HG03575 (cell line): ENCODE measurements at regions not wholly inside any gene's neighbourhood (a gene's known extent, or its start where the extent isn't known, plus 50 kb on each side); places are given as distances from the start of the nearest gene placed in this dataset.
"Not testable (repeated sequence)": the region's sequence is repeated elsewhere in the genome, so short reads cannot be mapped to it uniquely, and the experiment has no call there.

Experiments used
- ATAC-seq: cut with Tn5 transposase; IDR thresholded peaks from one replicate; pipeline ENCODE4 v1.9.1; 2021; ENCODE audit not compliant: unreplicated experiment, insufficient number of reproducible peaks, low FRiP score; ENCODE audit errors: extremely low read depth

DNA sequence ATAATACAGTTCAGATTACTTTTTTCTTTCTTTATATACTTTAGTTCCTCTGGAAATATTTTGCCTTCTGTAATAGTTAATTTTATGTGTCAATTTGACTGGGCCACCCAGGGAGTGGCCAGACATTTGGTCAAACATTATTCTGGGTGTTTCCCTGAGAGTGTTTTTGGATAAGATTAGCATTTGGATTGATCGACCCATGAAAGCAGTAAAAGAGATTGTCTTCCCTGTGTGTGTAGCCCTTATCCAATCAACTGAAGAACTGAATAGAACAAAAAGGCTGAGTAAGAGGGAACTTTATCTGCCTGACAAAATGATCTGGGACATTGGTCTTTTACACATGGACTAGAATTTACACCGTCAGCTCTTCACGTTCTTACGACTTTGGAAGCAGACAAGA lies 1190.1 kb upstream of the FAM98A start:
- no peak for ATAC-seq

DNA sequence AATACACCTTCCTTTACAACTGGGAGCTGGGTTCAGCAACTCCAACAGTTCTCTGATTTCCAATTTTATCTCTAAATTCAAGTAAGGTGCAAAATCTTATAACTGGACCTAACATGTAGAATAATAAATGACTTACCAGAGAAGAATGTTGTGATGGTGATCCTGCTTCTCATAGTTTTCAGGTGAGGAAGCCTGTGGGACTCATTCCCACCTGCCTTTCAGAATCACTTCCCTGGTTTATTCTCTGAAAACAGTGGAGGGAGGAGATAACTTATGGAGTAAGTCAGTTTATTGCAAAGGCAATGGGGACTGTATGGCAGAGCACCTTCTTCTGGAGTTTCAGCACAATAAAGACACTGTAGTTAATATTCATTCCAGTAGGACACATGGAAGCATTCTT lies 1188.2 kb upstream of the FAM98A start:
- ATAC-seq, result no peak

DNA sequence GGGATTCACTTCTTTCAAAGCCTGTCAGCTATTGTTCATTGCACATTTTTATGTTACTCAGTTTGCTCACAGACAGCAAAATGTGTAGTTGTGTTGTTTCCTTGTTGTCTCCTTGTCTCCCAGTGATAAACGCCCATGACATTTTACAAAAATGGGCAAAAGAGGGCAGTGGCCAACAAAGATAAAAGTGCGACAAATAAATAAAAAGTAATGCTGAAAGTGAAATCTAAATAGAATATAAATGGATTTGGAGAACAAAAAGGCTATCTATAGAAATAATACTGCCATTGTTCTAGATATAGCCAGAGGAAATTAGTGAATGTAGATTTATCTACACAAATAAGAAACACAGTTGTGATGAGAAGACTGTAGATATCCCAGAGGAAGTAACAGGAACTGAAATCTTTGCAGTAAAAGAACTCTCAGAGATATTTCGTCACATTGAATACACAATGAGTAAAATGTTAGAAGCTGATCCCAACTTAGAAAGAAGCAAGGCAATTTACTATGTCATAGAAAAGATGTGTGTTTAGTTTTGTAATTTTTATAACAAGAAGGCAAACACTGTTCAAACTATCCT lies 1186.2 kb upstream of the FAM98A start:
- no peak for ATAC-seq

DNA sequence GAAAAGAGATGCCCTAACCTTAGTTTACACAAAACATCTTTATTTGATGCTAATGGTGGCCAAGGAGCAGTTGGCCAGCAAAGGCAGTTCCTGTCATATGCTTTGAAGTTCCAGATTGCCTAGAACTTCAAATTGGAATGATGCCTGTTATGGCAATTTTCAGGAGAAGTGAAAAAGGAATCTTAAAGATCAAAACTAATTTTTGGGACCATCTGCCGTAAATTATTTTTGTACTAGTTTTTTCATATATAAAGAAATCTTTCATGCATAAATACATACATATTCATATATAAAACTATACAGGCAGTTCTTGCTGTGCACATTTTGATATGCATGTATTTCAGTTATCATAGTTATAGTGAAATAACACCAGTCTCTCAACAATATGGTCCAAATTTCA lies 1185.6 kb upstream of the FAM98A start:
- ATAC-seq, result no peak

DNA sequence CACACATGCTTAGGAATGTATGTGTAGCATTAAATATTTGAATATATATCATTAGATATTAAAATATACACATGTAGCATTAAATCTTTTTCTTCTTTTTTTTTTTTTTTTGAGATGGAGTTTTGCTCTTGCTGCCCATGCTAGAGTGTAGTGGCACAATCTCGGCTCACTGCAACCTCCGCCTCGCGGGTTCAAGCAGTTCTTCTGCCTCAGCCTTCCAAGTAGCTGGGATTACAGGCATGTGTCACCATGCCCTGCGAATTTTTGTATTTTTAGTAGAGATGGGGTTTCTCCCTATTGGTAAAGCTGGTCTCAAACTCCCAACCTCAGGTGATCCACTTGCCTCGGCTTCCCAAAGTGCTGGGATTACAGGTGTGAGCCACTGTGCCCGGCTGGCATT lies 1151.6 kb upstream of the FAM98A start:
- ATAC-seq, result not testable (repeated sequence)

DNA sequence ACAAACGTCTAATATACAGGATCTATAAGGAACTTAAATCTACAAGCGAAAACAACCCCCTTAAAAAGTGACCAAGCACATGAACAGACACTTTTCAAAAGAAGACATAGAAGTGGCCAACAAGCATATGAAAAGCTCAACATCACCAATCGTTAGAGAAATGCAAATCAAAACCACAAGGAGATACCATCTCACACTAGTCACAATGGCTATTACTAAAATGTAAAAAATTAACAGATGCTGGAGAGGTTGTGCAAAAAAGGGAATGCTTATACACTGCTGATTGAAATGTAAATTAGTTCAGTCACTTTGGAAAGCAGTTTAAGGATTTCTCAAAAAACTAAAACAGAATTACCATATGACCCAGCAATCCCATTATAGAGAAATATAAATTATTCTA lies 1148.5 kb upstream of the FAM98A start:
- ATAC-seq, result no peak

DNA sequence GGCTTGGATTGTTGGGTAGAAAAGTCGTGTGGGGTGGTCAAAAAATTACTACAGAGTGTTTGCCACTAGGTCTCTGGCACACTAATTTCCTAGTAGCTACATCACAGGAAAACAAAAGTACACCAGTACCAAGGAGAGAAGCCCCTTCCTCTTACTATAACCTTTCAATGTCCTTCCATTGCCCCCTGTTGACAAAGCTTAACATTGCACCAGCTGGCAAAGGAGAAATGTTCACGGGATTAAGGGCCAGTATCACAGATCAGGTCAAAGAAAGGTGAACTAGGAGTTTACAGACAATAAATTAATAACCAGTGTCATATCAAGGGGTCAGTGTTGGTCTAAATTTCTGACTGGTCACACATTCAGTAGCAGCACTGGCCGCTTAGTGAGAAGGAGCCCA lies 1139.6 kb upstream of the FAM98A start:
- ATAC-seq, result no peak

DNA sequence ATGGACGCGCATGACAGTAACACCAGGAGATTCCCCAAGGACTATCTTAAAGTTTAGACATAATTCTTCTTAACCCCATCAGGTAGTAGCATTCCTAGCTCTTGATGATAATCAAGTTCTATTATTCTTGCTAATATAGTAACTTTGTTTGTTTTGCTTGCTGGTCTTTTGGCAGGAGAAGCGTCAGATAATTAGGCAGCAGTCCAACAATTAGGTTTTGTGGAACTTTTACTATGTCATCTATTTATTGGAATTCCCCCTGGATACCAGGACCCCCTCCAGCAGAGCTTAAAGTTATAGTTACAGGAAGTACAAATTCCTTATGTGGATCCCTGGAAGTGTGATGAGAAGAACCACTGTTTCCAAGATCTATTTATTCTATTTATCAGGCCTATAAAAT lies 1138.0 kb upstream of the FAM98A start:
- no peak for ATAC-seq

DNA sequence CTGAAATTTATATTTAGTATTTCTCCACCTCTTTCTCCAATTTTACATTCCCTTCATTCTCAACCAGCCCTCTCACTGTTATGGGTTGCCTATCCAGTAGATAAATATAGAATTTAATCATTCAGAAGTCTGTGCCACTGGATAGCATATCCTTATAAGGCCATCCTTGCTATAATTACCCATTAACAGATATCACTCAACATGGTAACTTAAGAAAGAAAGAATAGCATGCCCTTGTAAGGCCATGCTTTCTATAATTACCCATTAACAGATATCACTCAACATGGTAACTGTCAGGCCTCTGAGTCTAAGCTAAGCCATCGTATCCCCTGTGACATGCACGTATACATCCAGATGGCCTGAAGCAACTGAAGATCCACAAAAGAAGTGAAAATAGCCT lies 1137.4 kb upstream of the FAM98A start:
- no peak for ATAC-seq

DNA sequence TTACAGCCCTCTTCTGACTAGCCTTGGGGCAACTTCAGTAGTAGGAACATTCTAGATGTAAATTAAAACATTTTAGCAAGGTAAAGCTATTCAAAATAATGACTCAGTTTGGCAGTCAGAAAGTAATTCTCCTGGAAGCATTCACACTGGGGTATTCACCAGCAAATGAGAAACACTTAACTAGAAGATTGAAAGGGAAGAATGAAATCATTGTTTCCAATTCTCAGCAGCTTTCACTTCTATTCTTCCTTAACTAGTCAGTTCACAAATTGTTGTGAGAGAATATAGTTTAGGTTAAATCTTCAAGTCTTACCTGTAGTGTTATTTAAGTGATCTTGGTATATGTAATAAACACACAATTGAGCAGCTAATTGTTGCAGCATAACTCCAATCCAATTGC lies 1135.6 kb upstream of the FAM98A start:
- no peak for ATAC-seq

DNA sequence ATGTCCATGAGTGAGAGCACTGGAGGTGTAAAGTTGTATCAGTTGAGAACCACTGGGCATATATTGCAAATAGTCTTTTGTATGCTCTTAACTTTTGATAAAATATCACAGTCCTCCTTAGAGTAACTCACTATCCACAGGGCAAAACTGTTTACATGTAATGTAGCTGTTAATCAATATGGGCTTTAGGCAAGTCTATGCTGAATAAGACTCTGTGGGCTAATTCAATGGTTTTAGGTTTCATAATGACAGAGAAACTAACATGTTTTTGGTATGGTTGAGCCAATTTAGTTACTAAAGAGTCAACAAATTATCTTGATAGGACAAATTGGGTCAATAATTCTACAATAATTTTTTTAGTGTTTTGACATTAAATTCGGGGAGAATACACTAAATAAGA lies 1134.9 kb upstream of the FAM98A start:
- no peak for ATAC-seq

DNA sequence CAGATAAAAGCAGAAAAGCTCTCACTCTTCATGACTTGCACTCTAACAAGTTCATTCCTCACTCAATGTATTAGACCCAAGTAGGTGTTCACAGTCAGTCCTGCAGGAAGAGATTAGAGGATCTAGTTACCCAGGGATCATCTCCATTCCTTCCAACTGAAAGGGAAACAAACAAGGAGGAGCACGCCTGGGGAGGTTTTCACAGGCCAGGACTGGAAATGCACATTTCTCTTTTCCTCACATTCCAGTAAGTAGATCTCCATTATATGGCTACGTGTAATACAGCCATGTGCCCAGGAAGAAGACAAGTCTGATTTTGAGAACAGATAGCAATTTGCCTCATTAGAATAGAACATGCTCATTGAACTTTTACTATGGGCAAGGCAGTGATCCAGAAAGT lies 1132.2 kb upstream of the FAM98A start:
- no peak for ATAC-seq

DNA sequence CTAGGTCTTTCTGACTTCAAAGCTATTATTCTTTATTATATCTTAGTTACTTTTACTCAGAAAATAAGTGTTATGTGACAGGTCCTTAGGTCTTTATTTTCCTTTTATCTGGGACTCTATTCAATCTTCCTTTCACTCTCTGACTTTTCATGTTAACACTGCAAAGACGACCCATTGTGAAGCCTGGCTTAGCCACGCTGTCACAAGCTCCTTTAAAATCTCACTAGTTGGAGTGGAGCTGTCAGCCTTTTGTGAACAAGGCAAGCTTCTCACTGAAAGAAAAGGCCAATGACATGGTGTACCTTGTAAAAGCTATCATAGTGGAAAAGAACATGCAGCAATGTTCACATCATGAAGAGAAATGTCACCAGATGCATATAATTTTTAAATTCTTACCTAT lies 1130.7 kb upstream of the FAM98A start:
- ATAC-seq, result no peak

DNA sequence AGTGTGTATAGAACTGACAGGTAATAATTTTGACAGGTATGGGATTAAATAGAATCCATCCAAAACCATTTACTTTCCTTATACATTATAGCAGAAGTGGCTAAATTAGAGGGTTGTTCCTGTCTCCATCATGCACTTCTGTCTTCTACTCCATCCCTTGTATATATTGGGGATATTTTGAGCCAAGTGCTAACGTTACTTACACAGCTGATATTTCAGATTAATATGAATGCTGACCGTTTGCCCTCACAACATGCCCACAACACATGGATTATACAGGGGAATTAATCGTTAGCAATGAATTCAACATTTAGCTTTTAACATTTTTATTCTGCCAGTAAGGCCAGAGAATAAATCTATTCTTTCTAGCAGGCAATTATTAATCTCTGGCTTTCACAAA lies 1125.0 kb upstream of the FAM98A start:
- no peak for ATAC-seq

DNA sequence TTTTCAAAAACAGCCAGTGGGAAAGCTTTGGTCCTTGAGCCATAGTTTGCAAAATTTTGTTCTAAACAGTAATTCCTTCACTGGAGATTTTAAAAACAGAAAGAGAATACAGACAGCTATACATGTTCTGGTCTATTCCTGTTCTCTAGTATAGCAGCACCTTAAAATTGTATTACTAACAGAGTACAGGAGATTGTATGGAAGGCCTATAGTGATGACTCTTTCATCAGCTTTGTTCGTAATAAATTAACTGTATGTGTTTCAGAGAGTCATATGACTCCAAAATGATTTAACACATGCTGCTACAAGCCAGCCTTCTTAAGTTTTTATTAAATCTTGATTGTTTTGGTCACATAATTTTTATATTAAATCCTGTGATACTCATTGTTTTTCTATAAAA lies 1124.6 kb upstream of the FAM98A start:
- no peak for ATAC-seq

DNA sequence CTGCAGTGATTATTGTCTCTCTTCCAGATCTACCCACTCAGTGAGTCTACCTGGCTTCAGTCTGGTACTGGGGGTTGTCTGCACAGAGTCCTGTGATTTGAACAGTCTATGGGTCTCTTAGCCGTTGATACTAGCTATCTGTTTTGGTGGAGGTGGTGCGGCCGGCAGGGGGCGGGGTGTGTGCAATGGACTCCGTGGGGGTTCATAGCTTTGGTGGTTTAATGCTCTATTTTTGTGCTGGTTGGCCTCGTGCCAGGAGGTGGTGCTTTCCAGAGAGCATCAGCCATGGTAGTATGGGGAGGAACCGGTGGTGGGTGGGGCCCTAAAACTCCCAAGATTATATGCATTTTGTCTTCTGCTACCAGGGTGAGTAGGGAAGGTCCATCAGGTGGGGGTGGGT lies 1120.1 kb upstream of the FAM98A start:
- no peak for ATAC-seq

DNA sequence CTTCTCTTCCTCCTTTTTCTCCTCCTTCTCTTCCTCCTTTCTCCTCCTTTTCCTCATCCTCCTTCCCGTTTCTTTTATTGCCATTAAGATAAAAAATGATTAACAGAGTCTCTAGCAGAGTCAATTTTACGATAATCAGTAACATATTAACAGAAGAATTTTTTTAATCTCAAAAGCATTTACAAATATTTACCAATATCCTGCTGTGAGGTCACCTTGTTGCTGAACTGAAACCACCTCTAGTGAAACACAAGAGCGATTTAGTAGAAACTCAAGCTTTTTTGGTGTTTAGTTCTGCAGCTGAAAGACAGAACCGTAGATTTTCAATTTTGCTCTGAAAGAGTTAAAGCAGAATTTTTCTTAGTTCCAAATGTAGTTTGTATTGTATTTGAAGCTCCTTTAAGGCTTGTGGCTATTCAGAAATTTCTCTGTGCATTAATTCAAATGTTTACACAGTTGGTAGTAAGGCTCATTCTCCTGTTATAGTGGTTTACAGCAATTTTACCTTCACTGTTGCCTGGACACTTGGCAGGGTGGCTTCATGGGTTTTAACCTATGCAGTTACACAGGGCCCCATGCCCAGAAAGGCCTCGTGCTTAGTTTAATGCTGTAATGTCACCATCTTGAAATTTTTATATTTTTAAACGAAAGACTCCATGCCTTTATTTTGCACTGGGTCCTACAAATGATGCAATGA lies 1106.6 kb upstream of the FAM98A start:
- ATAC-seq, result no peak

DNA sequence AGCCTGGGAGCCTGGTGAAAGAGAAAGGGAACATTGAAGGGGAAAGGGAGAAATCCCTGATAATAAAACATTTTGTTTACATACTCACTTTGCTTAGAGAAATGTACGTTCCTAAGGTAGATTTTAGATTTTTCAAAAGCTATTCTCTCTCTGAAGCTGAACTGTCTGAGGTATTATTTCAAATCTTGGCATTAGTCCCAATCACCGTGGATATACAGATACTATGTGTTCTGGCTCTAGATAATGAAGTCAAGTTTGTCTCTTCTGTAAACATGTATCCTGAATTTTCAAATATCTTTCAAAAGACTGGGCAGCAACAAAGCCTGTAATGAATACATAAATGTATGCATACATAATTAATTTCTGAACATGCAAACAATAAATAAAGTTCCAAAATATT lies 1104.2 kb upstream of the FAM98A start:
- no peak for ATAC-seq

DNA sequence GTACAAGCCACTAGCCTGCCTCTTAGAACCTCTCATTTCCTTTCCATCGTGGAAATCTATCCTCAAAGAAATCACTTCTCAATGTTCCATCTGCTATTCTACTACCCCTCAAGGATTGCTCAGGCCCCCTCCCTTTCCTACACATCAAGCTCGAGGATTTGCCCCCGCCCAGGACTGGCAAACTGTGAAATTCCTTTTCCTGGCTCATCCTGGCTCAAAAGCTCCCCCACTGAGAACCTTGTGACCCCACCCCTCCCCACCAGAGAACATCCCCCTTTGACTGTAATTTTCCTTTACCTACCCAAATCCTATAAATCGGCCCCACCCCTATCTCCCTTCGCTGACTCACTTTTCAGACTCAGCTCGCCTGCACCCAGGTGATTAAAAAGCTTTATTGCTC lies 1103.3 kb upstream of the FAM98A start:
- ATAC-seq, result not testable (repeated sequence)

DNA sequence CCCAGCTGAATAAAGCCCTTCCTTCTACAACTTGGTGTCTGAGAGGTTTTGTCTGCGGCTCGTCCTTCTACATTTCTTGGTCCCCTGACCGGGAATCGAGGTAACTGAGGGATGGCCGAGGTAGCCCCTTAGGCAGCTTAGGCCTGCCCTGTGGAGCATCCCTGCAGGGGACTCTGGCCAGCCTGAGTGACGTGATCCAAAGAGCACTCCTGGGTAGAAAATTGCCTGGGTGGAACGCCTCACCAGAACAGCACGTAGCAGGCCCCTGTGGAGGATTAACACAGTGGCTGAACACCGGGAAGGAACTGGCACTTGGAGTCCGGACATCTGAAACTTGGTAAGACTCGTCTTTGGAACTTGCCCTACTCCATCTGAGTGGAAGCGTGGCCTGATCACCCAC lies 1078.5 kb upstream of the FAM98A start:
- ATAC-seq, result not testable (repeated sequence)

DNA sequence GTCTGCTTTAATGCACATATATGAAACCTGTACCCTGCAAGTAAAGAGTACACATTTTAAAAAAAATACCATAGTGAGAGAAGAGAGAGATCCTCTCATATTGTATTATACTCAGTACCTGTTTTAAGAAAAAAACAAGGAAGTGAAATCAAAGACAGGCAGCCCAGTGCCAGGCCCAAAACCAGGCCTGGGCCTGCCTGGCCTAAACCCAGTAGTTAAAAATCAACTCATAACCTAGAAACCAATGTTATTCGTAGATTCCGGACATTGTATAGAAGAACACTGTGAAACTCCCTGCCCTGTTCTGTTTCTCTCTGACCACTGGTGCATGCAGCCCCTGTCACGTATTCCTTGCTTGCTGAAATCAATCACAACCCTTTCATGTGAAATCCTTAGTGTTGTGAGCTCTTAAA lies 1078.0 kb upstream of the FAM98A start:
- not testable (repeated sequence) for ATAC-seq
